ENCODE measurements at regions not wholly inside any gene's neighbourhood (a gene's known extent, or its start where the extent isn't known, plus 50 kb on each side); places are given as distances from the start of the nearest gene placed in this dataset.

GRCh38 chr5:85069659-85070640 is 685.3 kb upstream of the EDIL3 start:
- no peak for TF ChIP-seq CEBPB (IDR thresholded peaks at IDR 0.05)
- TF ChIP-seq EGR1 (IDR thresholded peaks at IDR 0.05) = no peak
- TF ChIP-seq TAF1 (IDR thresholded peaks at IDR 0.05; ENCODE audit: low read depth) = no peak
- no peak for TF ChIP-seq REST (IDR thresholded peaks at IDR 0.05; ENCODE audit: low read depth)
- TF ChIP-seq ZBTB7A (IDR thresholded peaks at IDR 0.05; ENCODE audit: low read depth) = no peak

- TF ChIP-seq TEAD4 (IDR thresholded peaks at IDR 0.05) (no peak), MAX (IDR thresholded peaks at IDR 0.05) (no peak), FOXM1 (IDR thresholded peaks at IDR 0.05; ENCODE audit: borderline replicate concordance, low read depth) (no peak), USF1 (IDR thresholded peaks at IDR 0.05) (no peak), YY1 (IDR thresholded peaks at IDR 0.05; ENCODE audit: low read depth) (no peak), CREB1 (IDR thresholded peaks at IDR 0.05; ENCODE audit: low read depth) (no peak), CEBPB (IDR thresholded peaks at IDR 0.05) (no peak), TAF1 (IDR thresholded peaks at IDR 0.05; ENCODE audit: low read depth) (no peak), REST (IDR thresholded peaks at IDR 0.05; ENCODE audit: low read depth) (no peak), RAD21 (IDR thresholded peaks at IDR 0.05; ENCODE audit: low read depth) (no peak)
Observed at GRCh38 chr5:85077581-85077980, 692.9 kb upstream of the EDIL3 start.

- TF ChIP-seq NFIC (IDR thresholded peaks at IDR 0.05) (no peak), EP300 (IDR thresholded peaks at IDR 0.05; ENCODE audit: borderline replicate concordance) (no peak)
Observed at GRCh38 chr5:85096421-85096820, 711.7 kb upstream of the EDIL3 start.

- TF ChIP-seq ZBTB7A (IDR thresholded peaks at IDR 0.05; ENCODE audit: low read depth) = no peak
- TF ChIP-seq USF1 (IDR thresholded peaks at IDR 0.05) = no peak
- TF ChIP-seq EGR1 (IDR thresholded peaks at IDR 0.05) = no peak
- no peak for TF ChIP-seq TAF1 (IDR thresholded peaks at IDR 0.05; ENCODE audit: low read depth)
- no peak for TF ChIP-seq FOXM1 (IDR thresholded peaks at IDR 0.05; ENCODE audit: borderline replicate concordance, low read depth)
- no peak for TF ChIP-seq CREB1 (IDR thresholded peaks at IDR 0.05; ENCODE audit: low read depth)
- TF ChIP-seq CEBPB (IDR thresholded peaks at IDR 0.05) = no peak
- TF ChIP-seq YY1 (IDR thresholded peaks at IDR 0.05; ENCODE audit: low read depth) = no peak
- no peak for TF ChIP-seq NFIC (IDR thresholded peaks at IDR 0.05)
- TF ChIP-seq TCF12 (IDR thresholded peaks at IDR 0.05; ENCODE audit: low read depth) = no peak
- TF ChIP-seq REST (IDR thresholded peaks at IDR 0.05; ENCODE audit: low read depth) = no peak
- no peak for TF ChIP-seq RAD21 (IDR thresholded peaks at IDR 0.05; ENCODE audit: low read depth)
- no peak for TF ChIP-seq MAX (IDR thresholded peaks at IDR 0.05)
- no peak for TF ChIP-seq EP300 (IDR thresholded peaks at IDR 0.05; ENCODE audit: borderline replicate concordance)
- TF ChIP-seq TEAD4 (IDR thresholded peaks at IDR 0.05) = no peak
Observed at GRCh38 chr5:85108471-85108870, 723.8 kb upstream of the EDIL3 start.
